ENCODE measurements at regions not wholly inside any gene's neighbourhood (a gene's known extent, or its start where the extent isn't known, plus 50 kb on each side); places are given as distances from the start of the nearest gene placed in this dataset.

- DNase-seq (ENCODE audit: low read depth), result no peak
- no peak for TF ChIP-seq CTCF (IDR thresholded peaks at IDR 0.05; ENCODE audit: low read depth, low read length, missing control alignments)
- H3K4me3 ChIP-seq (ENCODE audit: low read depth, low read length), result no peak overlapping the region
- in situ Hi-C loops (cut with HindIII; ENCODE audit: low sequenced_read_pairs), result no loop called here
Measured at GRCh38 chr3:55352668-55353067, 134.4 kb downstream of the WNT5A start.

DNA sequence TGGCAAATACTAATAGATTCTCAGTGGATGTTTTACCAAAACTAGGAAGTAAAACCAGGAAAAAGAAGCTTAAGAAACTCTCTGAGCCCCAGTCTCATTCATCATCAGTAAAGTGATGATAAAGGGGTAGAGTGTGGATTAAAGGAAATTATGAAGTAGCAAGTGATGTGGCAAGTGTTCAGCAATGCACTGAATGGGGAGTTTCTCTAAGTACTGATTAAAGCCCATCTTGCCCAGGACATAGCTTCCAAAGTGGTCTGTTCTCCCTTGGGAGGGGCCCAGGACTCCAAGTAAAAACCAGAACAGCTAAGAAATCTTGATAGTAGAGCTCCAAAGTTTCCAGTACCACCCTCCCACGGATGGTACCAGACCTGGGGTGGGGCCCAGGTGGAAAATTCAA lies 137.3 kb downstream of the WNT5A start:
- H3K4me3 ChIP-seq (ENCODE audit: low read depth, low read length), result no peak overlapping the region
- no peak for TF ChIP-seq CTCF (IDR thresholded peaks at IDR 0.05; ENCODE audit: low read depth, low read length, missing control alignments)
- in situ Hi-C loops (cut with HindIII; ENCODE audit: low sequenced_read_pairs), result no loop called here
- DNase-seq (ENCODE audit: low read depth), result no peak

- DNase-seq (ENCODE audit: low read depth), result no peak
- no peak for TF ChIP-seq CTCF (IDR thresholded peaks at IDR 0.05; ENCODE audit: low read depth, low read length, missing control alignments)
- in situ Hi-C loops (cut with HindIII; ENCODE audit: low sequenced_read_pairs), result no loop called here
- H3K4me3 ChIP-seq (ENCODE audit: low read depth, low read length), result no peak overlapping the region
Measured at GRCh38 chr3:55343486-55344357, 143.4 kb downstream of the WNT5A start.

DNA sequence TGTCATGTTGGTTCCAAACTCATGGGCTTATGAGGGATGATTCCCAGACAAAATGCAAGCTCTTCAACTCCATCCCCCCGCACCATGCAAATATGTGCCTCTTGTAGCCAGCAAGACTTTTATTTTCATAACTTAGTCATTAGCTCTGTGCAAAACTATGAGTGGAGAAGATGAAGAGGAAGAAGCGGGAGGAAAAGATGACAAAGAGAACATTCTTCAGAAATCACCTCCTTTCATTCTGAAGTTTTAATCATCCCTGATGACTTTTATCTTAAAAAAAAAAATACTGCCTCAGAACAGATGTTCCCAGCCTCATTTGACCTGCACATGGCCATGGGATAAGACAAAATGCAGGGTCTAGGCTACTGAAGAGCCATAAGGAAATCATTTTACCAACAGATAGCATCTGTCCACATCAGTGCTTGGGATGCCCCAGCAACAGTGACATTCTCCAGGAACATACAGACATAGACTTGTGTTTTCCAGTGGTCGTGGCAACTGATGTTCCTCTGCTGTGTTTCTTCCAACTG lies 145.5 kb downstream of the WNT5A start:
- H3K4me3 ChIP-seq (ENCODE audit: low read depth, low read length), result no peak overlapping the region
- TF ChIP-seq CTCF (IDR thresholded peaks at IDR 0.05; ENCODE audit: low read depth, low read length, missing control alignments), result no peak
- in situ Hi-C loops (cut with HindIII; ENCODE audit: low sequenced_read_pairs), result no loop called here
- no peak for DNase-seq (ENCODE audit: low read depth)

DNA sequence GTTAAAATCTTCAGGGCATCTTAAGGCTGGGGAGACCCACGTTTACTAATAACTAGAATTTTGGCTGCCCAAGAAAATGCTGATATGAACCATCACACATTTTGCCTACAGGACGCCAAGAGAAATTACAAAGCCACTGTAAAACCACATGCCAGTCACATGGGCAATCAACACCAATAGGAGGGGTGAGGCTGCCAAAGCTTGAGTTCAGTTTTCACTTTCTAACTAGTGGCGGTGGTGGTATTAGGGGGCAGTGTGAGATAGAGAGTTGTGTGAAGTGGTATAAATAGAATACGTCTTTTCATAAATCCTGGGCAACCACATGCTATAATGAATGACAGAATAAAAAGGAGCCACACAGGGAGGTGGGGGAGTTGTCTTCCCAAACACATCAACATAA lies 147.3 kb downstream of the WNT5A start:
- in situ Hi-C loops (cut with HindIII; ENCODE audit: low sequenced_read_pairs), result no loop called here
- TF ChIP-seq CTCF (IDR thresholded peaks at IDR 0.05; ENCODE audit: low read depth, low read length, missing control alignments), result no peak
- no peak for DNase-seq (ENCODE audit: low read depth)
- no peak overlapping the region for H3K4me3 ChIP-seq (ENCODE audit: low read depth, low read length)

- no peak for TF ChIP-seq CTCF (IDR thresholded peaks at IDR 0.05; ENCODE audit: low read depth, low read length, missing control alignments)
- DNase-seq (ENCODE audit: low read depth), result no peak
- in situ Hi-C loops (cut with HindIII; ENCODE audit: low sequenced_read_pairs), result no loop called here
- H3K4me3 ChIP-seq (ENCODE audit: low read depth, low read length), result no peak overlapping the region
Measured at GRCh38 chr3:55339390-55339789, 147.7 kb downstream of the WNT5A start.
